ENCODE measurements at regions not wholly inside any gene's neighbourhood (a gene's known extent, or its start where the extent isn't known, plus 50 kb on each side); places are given as distances from the start of the nearest gene placed in this dataset.
A peak's percentile ranks its signal among the peaks of the same experiment; 100 is the strongest.

DNA sequence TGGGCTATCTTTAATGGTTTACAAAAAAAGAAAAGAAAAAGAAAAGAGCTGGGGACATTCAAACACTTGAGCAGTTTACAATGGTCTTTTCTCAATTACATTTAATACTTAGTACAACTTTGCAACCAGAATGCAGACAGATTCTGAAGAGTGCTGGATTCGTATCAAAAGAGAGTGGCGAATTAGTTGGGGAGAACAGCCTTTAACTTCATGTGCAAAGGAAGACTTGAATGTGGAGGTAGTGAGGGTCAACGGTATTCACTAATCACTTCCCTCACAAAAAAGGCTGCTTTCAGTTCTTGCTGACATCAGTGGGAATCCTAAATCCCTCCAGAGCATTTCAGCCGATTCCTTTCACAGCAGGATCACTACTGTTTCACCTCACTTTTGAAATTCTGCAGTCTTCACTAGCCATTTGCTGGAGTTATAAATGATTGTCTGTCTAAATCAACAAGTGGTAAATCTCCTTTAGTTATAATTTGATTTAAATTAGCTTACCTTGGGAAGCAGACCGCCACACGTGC, 323.0 kb upstream of the SEMA6D start:
- no peak for DNase-seq

DNA sequence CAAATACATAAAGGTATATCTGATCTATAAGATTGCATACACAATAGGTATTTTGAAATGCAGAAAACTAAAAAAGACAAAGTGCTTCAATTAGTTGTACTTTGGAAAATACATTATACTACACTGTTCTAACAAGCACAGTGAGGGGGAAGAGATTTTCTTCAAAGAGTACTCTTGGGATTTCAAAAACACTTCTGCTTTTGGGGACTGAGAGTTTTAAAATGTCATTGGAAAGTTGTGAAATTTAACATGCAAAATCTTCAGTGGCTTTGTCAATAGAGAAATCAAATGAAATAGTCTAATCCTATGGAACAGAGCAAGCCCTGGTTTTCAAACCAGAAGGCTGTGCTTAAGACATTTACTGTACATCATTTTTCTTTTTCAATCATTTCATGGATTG, 322.2 kb upstream of the SEMA6D start:
- no peak for DNase-seq

DNA sequence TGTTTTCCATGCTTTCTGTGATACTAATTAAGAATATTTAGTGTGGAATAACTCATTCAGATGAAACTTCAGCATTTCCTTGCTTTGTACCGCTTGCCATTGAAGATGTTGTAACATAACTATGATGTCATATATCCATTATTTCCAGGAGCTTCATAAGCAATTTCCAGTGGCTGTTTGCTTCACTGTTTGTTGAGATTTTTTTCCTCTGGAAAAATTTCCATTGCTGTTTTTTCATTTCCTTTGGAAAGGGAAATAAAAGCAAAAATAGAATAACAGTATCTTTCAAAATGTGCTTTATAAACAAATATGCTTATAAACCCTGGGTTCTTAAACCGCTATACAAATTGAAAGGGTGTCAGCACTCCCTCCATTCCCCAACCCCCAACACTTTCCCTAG, 319.6 kb upstream of the SEMA6D start:
- DNase-seq, result no peak

DNA sequence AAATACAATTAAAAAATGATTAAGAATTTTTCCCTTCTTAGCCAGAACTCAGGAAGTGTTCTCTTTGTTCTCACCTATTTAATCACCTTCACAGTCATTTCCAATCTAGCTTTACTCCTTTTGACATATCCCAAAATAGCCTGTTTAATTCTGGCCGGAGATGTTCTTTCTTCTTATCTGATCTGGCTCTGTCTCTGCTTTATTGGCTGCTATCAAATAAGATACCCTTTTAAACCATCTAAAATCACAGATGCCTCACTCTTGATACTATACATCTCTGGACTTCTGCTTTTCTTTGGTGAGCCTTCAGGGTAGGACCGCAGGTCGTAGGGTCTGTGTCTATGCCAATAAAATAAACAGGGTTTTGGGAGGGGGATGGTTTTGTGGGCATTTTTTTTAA, 319.2 kb upstream of the SEMA6D start:
- no peak for DNase-seq

DNA sequence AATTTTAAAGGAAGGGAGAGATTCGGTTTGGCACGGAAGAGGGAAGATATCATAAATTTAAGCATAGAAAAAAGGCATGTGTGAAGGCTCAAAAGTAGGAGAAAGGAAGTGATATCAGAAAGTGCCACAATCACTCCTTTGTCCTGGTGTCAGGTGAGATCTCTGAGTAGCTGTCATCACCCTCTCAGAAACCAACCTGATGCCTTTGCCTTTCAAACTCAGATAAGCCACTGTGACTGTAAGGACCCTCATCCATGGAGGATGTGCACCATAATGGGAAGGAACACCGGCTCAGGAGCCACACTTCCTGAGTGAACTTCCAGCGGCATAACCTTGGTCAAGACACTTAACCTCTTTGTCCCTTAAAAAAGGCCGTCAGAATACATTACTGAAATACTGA, 318.7 kb upstream of the SEMA6D start:
- no peak for DNase-seq

DNA sequence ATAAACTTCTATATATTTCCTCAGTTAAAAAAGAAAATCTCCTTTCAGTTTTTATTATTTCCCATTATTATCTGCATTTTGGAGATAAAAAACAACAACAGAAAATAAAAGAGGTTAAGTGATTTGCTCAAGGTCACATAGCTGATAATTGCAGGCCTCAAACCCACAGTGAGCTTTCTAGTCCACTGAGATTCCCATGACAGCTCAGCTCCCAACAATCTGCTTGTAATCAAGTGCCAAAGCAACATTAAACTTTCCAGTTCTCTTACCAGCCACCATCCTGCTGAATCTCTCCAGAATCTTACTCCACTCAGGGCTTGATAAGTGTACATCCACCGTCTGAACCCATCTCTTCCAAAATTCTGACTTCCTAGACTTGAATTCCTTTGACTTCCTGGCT, 318.2 kb upstream of the SEMA6D start:
- no peak for DNase-seq

DNA sequence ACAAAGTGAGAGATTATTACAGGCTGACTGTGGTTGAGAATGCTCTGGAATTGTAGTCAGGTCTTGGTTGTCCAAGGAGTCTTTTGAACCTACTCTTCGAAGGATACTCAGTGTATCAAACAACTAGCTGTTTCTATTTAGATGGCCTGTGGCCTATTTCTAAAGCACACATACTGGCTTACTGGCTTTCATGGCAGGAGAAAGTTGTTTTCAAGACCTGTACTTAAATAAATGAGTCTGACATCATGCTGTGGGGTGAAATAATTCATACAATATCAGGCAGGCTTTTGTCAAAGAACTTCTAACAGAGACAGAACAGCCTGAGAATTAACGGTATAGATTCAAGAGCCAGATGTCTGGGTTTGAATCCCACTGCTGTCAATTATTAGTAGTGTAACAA, 316.7 kb upstream of the SEMA6D start:
- no peak for DNase-seq

DNA sequence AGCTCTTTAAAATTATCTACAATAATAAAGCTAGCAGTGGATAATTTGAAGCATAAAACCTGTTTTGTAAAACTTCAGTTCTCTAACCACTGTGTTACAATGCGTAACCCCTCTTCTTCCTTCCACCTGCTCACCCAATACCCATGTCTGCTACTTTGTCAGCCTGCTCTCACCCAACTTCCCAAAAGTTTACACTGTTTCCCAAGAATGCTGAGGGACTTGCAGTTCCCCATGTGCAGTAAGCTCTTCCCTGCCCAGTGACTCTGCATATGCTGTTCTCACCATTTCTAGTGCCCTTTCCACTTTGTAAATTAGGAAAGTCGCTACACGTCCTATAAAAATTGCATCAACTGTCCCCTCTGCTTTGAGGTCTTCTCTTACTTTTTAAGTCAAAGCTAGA, 315.9 kb upstream of the SEMA6D start:
- DNase-seq, result no peak

DNA sequence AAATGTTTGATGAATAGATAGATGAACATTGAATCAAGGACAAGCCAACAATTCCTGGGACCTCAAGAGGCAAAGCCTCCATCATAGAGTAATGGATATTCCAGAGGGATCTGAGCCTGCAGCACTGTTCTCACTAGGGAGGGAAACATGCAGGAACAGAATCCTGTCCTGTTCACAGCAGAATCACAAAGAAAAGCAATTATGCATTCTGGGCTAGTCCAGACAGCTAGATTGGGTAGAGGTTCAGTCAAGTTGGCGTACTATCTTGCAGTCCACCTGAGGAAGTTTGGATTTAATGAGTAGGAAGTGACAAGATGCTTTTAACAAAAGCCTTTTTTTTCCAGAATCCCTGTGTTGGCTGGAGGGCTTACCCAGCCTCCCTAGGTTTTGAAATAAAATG, 314.5 kb upstream of the SEMA6D start:
- DNase-seq, result no peak

DNA sequence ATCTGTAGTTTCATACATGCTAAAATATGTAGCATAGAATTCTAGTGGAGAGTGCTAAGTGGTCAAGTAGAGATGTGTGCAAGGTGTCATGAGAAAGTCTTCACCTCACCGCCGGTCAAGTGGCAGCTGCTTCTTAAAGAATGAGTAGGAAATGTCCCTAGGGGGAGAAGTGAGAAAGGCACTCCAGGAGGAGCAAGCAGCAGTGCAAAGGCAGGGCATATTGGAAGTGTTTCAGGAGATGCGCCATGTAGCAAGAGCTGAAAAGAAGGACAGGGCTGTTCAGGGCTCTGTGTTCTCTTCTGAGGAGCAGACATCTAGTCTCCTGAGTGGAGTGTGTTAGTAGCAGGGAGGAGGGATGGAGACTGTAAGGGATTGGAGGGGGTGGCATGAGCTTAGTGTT, 312.4 kb upstream of the SEMA6D start:
- DNase-seq, result no peak

DNA sequence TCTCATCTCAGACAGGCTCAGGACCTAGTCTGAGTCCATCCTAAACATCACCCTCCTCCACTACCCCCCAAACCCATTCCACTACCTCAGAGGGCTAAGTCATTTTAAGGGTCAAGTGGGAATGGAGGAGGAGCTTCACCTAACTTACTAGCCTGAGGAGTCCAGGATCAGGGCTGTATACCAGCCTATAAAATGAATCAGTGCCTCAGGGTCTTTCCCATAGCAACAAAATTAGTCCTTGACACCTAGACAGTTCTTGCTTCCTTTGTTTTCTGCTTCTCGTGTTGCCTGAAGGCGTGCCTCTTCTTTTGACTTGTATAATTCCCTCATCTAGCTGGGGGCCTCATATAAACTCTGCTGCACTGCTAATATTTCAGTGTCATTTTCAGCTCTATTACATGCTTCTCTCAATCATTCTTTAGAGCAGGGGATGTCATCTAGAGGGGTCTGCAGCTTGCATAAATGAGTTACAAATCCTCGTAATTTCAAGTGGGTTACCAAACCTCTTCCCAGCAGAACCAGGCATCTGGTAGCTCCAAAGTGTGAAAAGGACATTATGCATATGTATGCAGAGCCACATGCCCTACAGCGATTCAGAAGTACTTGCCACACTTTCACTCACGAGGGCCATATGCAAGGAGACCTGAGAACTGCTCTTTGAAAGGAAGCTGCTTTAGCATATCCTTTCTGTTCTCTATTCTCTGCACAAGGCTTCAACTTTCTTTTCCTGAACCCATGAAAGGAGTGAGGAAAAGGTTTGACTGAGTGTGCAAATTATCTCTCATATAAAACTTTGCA, 311.7 kb upstream of the SEMA6D start:
- DNase-seq, result no peak

DNA sequence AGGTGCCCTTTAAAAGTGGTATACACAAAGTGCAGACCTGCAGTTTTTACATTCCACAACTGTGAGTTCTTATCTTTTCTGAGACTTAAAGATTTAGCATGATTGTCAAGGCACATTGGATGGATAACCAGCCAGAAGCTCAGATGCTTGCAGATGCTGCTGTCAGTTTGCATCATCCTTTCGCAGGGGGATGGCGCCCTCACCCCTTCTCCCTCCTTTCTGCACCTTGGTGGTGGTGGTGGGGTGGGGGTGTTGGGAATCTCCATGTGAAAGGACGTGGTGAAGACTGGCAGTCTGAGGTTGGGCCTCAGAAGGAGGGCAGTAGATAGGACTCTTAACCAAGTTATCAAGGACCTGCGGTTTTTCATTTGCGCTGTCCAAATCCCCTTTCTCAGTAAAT, 309.6 kb upstream of the SEMA6D start:
- DNase-seq, result no peak

DNA sequence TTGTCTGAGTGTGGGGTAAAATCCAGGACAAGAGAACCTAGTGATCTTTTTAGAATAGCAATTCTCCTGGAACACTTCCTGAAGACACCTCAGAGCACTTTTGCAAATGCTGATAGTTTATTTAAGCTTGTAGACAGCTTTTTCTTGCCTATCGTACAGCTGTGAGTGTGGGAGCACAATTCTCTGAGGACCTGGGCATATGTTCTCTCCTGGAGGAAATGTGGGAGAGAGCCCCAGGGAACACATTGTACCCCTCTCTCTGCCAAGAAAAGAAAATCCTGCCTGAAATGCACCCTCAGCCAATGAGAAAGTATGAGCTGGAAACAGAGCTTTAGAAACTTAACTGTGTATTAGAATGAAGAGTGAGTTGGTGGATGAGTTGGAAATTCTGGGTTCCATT, 308.3 kb upstream of the SEMA6D start:
- DNase-seq, result no peak

DNA sequence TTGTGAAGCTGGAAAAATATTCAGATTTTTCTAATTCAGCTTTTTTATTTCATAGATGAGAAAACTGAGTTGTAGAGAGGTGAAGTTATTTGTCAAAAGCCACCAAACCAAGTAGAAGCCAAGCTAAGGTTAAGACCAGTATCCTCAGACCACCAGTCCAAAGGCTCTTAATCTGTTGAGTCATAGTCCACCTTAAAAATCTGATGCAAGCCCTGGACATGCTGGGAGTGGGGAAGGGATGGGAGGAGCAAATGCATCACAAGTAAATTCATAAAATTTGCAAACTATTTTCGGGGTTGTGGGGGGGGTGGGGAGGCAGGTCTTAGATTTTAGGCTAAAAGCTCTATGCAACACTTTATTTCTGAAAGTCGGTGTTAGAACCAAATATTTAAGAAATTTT, 307.7 kb upstream of the SEMA6D start:
- DNase-seq, result no peak

DNA sequence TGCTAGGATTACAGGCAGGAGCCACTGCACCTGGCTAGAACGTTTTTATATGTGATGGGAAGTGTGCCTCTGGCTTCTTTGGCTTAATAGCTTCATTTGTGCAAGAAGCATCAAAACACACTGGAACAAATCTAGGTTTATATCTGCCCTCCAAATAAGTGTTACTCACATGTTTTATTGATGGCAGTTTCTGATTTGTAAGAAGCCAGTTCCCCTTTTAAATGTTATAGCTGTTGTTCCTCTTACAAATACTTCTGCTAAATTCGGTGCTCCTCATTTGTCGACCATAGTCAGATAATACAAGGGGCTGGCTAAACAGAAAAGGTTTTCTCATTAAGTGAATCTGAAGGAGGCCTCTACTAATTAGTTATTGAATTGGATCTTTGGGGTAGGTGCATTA, 307.1 kb upstream of the SEMA6D start:
- DNase-seq, result no peak

DNA sequence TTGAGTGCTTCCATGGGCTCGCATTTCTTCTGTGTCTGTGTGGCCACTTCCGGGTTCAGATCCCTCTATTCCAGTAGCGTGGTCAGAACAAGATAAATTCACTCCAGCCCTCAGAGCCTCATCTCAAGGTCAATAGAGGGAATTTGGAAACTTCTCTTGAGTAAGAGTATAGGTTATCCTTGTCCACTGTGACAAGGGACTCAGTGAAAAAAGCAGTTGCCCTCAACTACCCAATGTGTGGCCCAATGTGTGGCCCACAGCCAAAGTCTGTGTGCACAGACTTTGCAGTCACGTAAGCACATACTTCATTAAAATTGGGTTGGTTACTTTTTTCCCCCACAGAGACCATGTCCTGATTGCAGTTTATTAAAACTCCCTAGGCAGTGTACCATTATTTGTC, 305.6 kb upstream of the SEMA6D start:
- no peak for DNase-seq

DNA sequence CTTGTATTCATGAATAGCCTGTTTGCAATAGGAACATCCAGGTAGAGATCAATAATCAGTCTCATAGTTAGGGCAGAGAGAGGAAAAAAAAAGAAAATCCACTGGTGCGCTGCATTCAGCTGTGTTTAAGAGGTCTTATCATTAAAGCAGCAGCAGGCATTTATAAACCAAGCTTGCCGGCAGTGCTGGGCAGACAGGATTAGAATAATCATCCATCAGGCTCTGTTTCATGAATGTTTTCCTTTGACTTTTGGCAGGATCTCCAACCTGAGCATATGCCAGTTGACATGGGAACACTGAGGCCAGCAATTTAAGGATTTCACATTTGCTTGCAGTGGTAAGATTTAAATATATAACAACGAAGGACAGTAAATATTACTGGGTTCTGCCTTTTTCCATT, 305.2 kb upstream of the SEMA6D start:
- DNase-seq, result peak; percentile 38 to 74

DNA sequence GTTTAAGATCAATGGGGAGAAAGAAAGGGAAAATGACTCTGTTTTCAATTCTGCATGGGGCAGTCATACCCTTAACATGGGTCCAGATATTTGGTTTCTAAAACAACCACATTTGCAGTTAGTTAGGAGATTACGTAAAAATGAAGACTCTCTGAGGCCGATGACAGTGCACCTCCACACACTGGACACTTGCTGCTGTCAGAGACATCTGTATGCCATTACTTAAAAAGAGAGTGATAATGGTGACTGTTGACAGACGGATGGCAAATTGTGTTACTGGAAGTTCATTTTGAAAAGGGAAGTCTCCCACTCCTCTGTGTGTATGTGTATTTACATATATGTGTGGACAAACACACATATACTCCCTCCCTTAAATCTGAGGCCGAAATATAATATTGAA, 304.5 kb upstream of the SEMA6D start:
- DNase-seq, result no peak

DNA sequence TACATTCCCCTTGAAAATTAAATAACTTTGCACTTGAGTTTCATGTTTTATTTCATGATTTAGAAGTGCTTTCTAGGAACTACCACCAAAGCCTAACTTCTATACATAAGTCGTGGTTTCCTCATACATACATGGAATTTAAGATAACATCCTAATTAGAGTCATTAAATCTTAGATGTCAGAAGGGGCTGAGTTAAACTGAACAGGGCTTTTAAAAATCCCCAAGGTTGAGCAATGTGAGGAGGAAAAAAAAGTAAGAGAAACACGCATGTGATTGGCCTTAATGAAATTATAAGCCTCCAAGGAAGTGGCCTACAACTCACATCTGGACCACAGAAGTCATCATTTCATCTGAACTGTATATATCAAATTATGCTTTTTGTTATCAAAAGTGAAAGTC, 303.1 kb upstream of the SEMA6D start:
- no peak for DNase-seq

DNA sequence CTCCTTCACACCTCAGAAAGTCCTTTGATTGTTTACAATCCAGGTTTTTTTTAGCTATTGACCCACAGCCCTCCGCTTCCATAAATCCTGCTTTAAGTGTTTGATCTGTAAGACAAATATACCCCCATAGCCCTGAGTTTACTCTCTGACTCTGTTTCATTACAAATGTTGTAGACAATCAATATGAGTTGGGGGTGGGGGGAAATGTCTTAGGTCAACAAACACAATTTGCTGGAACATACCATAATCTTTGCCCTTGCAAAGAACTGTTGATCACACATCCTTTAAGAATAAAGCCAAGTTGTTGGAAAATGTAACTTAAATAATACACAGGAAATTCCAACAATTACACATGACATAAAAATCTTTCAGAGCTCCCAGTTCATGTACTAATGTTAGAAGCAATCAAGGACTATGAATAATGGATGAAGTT, 301.8 kb upstream of the SEMA6D start:
- no peak for DNase-seq

DNA sequence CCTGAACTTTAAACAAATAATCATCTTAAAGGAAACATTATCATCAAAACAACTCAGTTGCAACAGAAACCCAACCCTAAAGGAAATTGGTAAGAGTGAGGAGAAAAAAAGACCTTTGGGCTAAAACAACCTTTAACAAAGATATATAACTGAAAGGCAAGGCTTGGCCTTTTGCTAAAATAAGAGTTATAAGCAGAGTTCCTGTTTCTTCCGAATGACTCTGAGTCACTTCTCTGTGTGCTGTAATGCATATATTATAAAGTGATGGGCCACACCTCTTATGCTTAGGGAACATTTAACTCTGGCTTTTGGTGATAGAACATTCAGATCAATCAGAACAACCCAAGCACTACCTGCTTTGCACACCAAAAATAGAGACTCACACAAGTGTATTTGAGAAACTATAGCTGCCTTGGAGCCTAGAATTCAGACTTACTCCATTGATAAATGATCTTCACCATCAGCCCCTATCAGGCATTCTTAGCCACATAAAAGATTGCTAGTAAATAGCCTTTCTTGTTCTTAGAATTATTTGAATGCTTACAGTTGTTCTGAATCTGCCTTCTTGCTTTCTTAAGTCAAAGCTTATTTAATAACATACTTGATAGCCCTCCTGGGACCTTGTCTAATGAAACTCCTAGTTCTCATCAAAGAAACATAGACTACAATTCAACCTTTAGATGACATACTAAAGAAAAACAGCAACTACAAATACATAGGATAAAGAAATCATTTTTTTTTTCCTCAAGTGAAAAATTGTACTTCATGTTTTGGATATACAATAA, 294.2 kb upstream of the SEMA6D start:
- DNase-seq, result no peak

DNA sequence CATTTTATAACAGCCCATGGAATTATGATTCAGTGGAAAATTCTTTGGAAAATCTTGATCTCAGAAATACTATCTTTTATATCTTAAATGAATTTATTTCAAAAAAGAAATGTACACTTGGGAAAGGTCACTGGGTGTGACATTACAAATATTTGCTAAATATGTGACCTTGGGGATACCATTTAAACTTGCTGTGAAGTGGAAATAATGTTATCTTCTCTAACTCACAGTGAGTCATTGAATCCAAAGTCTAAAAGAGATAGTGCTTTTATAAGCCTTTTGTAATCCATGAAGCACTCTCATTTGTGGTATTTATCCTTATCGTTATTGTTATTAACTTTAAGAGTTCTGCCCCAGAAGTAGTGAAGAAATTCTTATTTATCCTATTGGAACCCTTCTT, 289.8 kb upstream of the SEMA6D start:
- DNase-seq, result no peak

DNA sequence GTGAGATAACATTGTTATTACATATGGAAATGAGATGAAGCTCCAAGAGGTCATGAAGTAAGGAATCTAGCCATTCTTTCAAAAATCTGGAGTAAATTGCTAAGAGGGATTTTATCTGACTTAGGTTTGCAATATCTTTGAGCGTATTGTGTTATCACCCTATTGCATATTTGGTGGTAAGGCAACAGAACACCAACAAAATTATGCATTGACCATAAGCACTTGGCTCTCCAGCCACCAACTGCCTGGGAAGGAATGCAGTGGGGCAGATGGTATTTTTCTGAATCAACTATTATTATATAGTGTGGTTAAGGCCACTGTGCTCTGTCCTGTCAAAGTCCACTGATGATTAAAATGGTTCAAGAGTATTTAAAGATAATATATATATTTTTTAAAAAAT, 287.9 kb upstream of the SEMA6D start:
- no peak for DNase-seq

DNA sequence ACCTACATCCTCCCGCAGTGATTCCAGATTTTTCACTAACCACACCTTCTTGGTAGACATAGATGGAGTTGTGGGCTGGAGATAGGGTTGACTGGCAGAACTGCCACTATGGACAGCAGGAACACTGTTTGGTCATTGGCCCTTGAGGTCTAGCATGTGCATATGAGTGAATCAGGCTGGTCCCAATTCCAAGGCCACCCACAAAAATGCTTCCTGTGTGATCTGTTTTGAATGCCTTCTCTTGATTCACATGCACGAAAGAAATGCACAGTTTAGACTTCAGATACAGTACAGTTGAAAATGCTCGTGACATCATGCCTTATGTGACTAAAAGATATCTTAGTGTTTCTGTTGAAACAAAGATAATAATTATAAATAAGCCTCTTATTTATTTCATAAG, 285.8 kb upstream of the SEMA6D start:
- DNase-seq, result no peak
